ENCODE measurements at regions not wholly inside any gene's neighbourhood (a gene's known extent, or its start where the extent isn't known, plus 50 kb on each side); places are given as distances from the start of the nearest gene placed in this dataset.

GRCh38 chr2:183284606-183285005 lies 160.4 kb downstream of the NUP35 start:
- Histone ChIP-seq H3K9ac (ENCODE audit: low read length) (no peak overlapping the region), H3K36me3 (ENCODE audit: control insufficient read depth, insufficient read depth, low read length) (no peaks in the 10 kb centered on the region), H3K4me1 (ENCODE audit: control insufficient read depth, insufficient read depth, low read length) (peaks cover 5% of the 10 kb centered on the region), H3K4me3 (ENCODE audit: low read depth, low read length) (no peak overlapping the region), H3K27me3 (ENCODE audit: control insufficient read depth, insufficient read depth, low read length) (no peaks in the 10 kb centered on the region; the same call in 1 of the 2 replicates), H3K27ac (ENCODE audit: low read depth, low read length) (no peak overlapping the region), H3K9me3 (ENCODE audit: control insufficient read depth, insufficient read depth, low read depth, low read length) (no peaks in the 10 kb centered on the region)

DNA sequence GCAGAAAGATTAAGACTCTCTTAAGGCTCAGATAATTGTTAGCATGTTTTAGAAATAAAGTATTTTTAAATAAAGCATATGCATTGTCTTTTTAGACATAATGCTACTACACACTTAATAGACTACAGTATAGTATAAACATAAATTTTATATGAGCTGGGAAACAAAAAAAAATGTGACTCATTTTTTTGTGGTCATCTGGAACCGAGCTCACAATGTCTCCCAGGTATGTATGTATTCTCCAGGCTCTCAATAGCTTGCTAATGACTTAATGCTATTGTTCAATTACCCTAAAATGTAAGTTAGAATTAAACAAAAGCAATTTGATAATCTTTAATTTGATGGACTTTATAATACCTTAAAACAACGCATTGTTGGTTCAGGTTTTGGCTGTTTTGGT lies 167.2 kb downstream of the NUP35 start:
- no peak overlapping the region for H3K27ac ChIP-seq (ENCODE audit: low read depth, low read length)
- peaks cover 18% of the 10 kb centered on the region for H3K4me1 ChIP-seq (ENCODE audit: control insufficient read depth, insufficient read depth, low read length)
- H3K36me3 ChIP-seq (ENCODE audit: control insufficient read depth, insufficient read depth, low read length) = no peaks in the 10 kb centered on the region
- no peaks in the 10 kb centered on the region; the same call in 1 of the 2 replicates for H3K9me3 ChIP-seq (ENCODE audit: control insufficient read depth, insufficient read depth, low read depth, low read length)
- H3K9ac ChIP-seq (ENCODE audit: low read length) = no peak overlapping the region
- H3K27me3 ChIP-seq (ENCODE audit: control insufficient read depth, insufficient read depth, low read length) = no peaks in the 10 kb centered on the region
- no peak overlapping the region for H3K4me3 ChIP-seq (ENCODE audit: low read depth, low read length)

- Histone ChIP-seq H3K9ac (ENCODE audit: low read length) (no peak overlapping the region), H3K27ac (ENCODE audit: low read depth, low read length) (no peak overlapping the region), H3K36me3 (ENCODE audit: control insufficient read depth, insufficient read depth, low read length) (no peaks in the 10 kb centered on the region), H3K9me3 (ENCODE audit: control insufficient read depth, insufficient read depth, low read depth, low read length) (no peaks in the 10 kb centered on the region; the same call in 1 of the 2 replicates), H3K4me3 (ENCODE audit: low read depth, low read length) (no peak overlapping the region), H3K27me3 (ENCODE audit: control insufficient read depth, insufficient read depth, low read length) (no peaks in the 10 kb centered on the region), H3K4me1 (ENCODE audit: control insufficient read depth, insufficient read depth, low read length) (peaks cover 18% of the 10 kb centered on the region)
Measured at GRCh38 chr2:183292028-183292427, 167.8 kb downstream of the NUP35 start.

- Histone ChIP-seq H3K27ac (ENCODE audit: low read depth, low read length) (no peak overlapping the region), H3K27me3 (ENCODE audit: control insufficient read depth, insufficient read depth, low read length) (no peaks in the 10 kb centered on the region), H3K9me3 (ENCODE audit: control insufficient read depth, insufficient read depth, low read depth, low read length) (no peaks in the 10 kb centered on the region; the same call in 1 of the 2 replicates), H3K9ac (ENCODE audit: low read length) (no peak overlapping the region), H3K4me1 (ENCODE audit: control insufficient read depth, insufficient read depth, low read length) (no peaks in the 10 kb centered on the region), H3K4me3 (ENCODE audit: low read depth, low read length) (no peak overlapping the region), H3K36me3 (ENCODE audit: control insufficient read depth, insufficient read depth, low read length) (no peaks in the 10 kb centered on the region)
Measured at GRCh38 chr2:183339311-183339710, 215.1 kb downstream of the NUP35 start.

DNA sequence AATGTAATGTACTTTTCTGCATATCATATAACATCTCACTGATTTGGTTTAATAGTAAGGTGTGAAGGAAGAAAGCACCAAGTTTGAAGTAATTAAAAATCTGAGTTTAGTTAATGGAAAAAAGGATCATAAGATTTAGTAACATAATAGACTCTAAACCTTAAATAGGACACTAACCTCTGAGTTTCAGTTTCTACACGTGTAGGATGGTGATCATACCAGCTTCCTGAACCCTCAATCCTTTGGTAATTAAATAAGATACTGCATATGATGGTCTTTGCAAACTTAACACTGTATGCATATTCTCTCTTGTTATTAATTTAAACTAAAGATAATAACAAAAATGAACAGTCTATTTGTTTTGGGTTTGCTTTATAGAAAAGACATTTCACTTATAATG lies 216.8 kb downstream of the NUP35 start:
- H3K4me1 ChIP-seq (ENCODE audit: control insufficient read depth, insufficient read depth, low read length) = no peaks in the 10 kb centered on the region
- H3K9ac ChIP-seq (ENCODE audit: low read length) = no peak overlapping the region
- no peaks in the 10 kb centered on the region for H3K36me3 ChIP-seq (ENCODE audit: control insufficient read depth, insufficient read depth, low read length)
- no peak overlapping the region for H3K4me3 ChIP-seq (ENCODE audit: low read depth, low read length)
- no peaks in the 10 kb centered on the region; the same call in 1 of the 2 replicates for H3K9me3 ChIP-seq (ENCODE audit: control insufficient read depth, insufficient read depth, low read depth, low read length)
- no peak overlapping the region for H3K27ac ChIP-seq (ENCODE audit: low read depth, low read length)
- H3K27me3 ChIP-seq (ENCODE audit: control insufficient read depth, insufficient read depth, low read length) = no peaks in the 10 kb centered on the region

DNA sequence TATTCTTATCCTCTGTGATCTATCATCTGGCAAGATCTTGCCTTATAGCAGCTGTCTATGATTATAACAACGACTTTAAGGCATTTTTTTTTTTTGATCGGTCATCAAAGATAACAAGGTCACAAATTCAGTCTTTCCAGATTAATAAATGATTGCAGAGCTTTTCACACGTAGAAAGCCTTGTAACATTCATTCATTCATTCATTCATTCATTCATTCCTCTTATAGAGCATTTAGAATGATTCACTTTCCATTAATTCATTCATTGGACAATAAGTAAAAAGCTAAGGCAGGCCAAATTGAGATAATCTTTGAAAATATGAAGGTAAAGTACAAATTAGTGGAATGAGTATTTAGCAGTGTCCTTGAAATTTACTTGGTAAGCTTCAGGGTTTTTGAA lies 223.7 kb downstream of the NUP35 start:
- Histone ChIP-seq H3K9ac (ENCODE audit: low read length) (no peak overlapping the region), H3K9me3 (ENCODE audit: control insufficient read depth, insufficient read depth, low read depth, low read length) (no peaks in the 10 kb centered on the region), H3K36me3 (ENCODE audit: control insufficient read depth, insufficient read depth, low read length) (no peaks in the 10 kb centered on the region), H3K27me3 (ENCODE audit: control insufficient read depth, insufficient read depth, low read length) (no peaks in the 10 kb centered on the region), H3K4me1 (ENCODE audit: control insufficient read depth, insufficient read depth, low read length) (peaks cover 3% of the 10 kb centered on the region; the same call in 1 of the 2 replicates), H3K27ac (ENCODE audit: low read depth, low read length) (no peak overlapping the region), H3K4me3 (ENCODE audit: low read depth, low read length) (no peak overlapping the region)

GRCh38 chr2:183348492-183348891 lies 224.2 kb downstream of the NUP35 start:
- H3K9ac ChIP-seq (ENCODE audit: low read length) = no peak overlapping the region
- no peaks in the 10 kb centered on the region for H3K36me3 ChIP-seq (ENCODE audit: control insufficient read depth, insufficient read depth, low read length)
- H3K4me3 ChIP-seq (ENCODE audit: low read depth, low read length) = no peak overlapping the region
- peaks cover 3% of the 10 kb centered on the region; the same call in 1 of the 2 replicates for H3K4me1 ChIP-seq (ENCODE audit: control insufficient read depth, insufficient read depth, low read length)
- no peaks in the 10 kb centered on the region for H3K9me3 ChIP-seq (ENCODE audit: control insufficient read depth, insufficient read depth, low read depth, low read length)
- no peaks in the 10 kb centered on the region for H3K27me3 ChIP-seq (ENCODE audit: control insufficient read depth, insufficient read depth, low read length)
- no peak overlapping the region for H3K27ac ChIP-seq (ENCODE audit: low read depth, low read length)

- peaks cover 3% of the 10 kb centered on the region; the same call in 1 of the 2 replicates for H3K4me1 ChIP-seq (ENCODE audit: control insufficient read depth, insufficient read depth, low read length)
- no peaks in the 10 kb centered on the region for H3K36me3 ChIP-seq (ENCODE audit: control insufficient read depth, insufficient read depth, low read length)
- H3K9me3 ChIP-seq (ENCODE audit: control insufficient read depth, insufficient read depth, low read depth, low read length) = no peaks in the 10 kb centered on the region
- H3K27ac ChIP-seq (ENCODE audit: low read depth, low read length) = no peak overlapping the region
- no peaks in the 10 kb centered on the region for H3K27me3 ChIP-seq (ENCODE audit: control insufficient read depth, insufficient read depth, low read length)
- H3K4me3 ChIP-seq (ENCODE audit: low read depth, low read length) = no peak overlapping the region
- no peak overlapping the region for H3K9ac ChIP-seq (ENCODE audit: low read length)
Measured at GRCh38 chr2:183349091-183349490, 224.8 kb downstream of the NUP35 start.

- Histone ChIP-seq H3K27ac (ENCODE audit: low read depth, low read length) (no peak overlapping the region), H3K36me3 (ENCODE audit: control insufficient read depth, insufficient read depth, low read length) (no peaks in the 10 kb centered on the region), H3K27me3 (ENCODE audit: control insufficient read depth, insufficient read depth, low read length) (no peaks in the 10 kb centered on the region), H3K4me3 (ENCODE audit: low read depth, low read length) (no peak overlapping the region), H3K4me1 (ENCODE audit: control insufficient read depth, insufficient read depth, low read length) (no peaks in the 10 kb centered on the region), H3K9me3 (ENCODE audit: control insufficient read depth, insufficient read depth, low read depth, low read length) (no peaks in the 10 kb centered on the region), H3K9ac (ENCODE audit: low read length) (no peak overlapping the region)
Measured at GRCh38 chr2:183359867-183360266, 235.6 kb downstream of the NUP35 start.

GRCh38 chr2:183371545-183371944 lies 247.3 kb downstream of the NUP35 start:
- Histone ChIP-seq H3K4me1 (ENCODE audit: control insufficient read depth, insufficient read depth, low read length) (no peaks in the 10 kb centered on the region), H3K4me3 (ENCODE audit: low read depth, low read length) (no peak overlapping the region), H3K9ac (ENCODE audit: low read length) (no peak overlapping the region), H3K9me3 (ENCODE audit: control insufficient read depth, insufficient read depth, low read depth, low read length) (peaks cover 4% of the 10 kb centered on the region; the same call in 1 of the 2 replicates), H3K36me3 (ENCODE audit: control insufficient read depth, insufficient read depth, low read length) (no peaks in the 10 kb centered on the region), H3K27me3 (ENCODE audit: control insufficient read depth, insufficient read depth, low read length) (no peaks in the 10 kb centered on the region), H3K27ac (ENCODE audit: low read depth, low read length) (no peak overlapping the region)

- H3K27ac ChIP-seq (ENCODE audit: low read depth, low read length) = no peak overlapping the region
- no peak overlapping the region for H3K4me3 ChIP-seq (ENCODE audit: low read depth, low read length)
- H3K9ac ChIP-seq (ENCODE audit: low read length) = no peak overlapping the region
- no peaks in the 10 kb centered on the region for H3K36me3 ChIP-seq (ENCODE audit: control insufficient read depth, insufficient read depth, low read length)
- H3K9me3 ChIP-seq (ENCODE audit: control insufficient read depth, insufficient read depth, low read depth, low read length) = no peaks in the 10 kb centered on the region
- H3K4me1 ChIP-seq (ENCODE audit: control insufficient read depth, insufficient read depth, low read length) = no peaks in the 10 kb centered on the region
- H3K27me3 ChIP-seq (ENCODE audit: control insufficient read depth, insufficient read depth, low read length) = no peaks in the 10 kb centered on the region
Measured at GRCh38 chr2:183375821-183376220, 251.6 kb downstream of the NUP35 start.

DNA sequence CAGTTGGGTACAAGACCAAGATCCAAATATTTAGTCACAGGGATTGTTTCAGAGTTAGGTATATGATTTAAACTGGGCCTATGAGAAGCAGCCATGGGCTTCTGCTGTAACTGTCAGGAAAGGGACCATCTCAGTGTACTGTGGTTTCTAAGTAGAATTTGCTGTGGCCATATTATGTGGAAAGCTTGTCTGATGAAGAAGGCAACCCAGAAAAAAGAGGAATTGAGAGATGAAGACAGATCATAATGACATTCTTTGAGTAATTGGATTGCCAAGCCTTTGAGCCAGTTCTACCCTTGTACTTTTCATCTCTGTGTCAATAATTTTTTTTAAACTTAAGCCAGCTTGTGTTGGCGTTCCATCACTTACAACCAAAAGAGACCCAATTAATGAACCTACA lies 259.6 kb downstream of the NUP35 start:
- H3K9me3 ChIP-seq (ENCODE audit: control insufficient read depth, insufficient read depth, low read depth, low read length) = peaks cover 18% of the 10 kb centered on the region
- H3K27me3 ChIP-seq (ENCODE audit: control insufficient read depth, insufficient read depth, low read length) = no peaks in the 10 kb centered on the region
- H3K4me3 ChIP-seq (ENCODE audit: low read depth, low read length) = no peak overlapping the region
- no peak overlapping the region for H3K27ac ChIP-seq (ENCODE audit: low read depth, low read length)
- H3K36me3 ChIP-seq (ENCODE audit: control insufficient read depth, insufficient read depth, low read length) = no peaks in the 10 kb centered on the region
- no peaks in the 10 kb centered on the region for H3K4me1 ChIP-seq (ENCODE audit: control insufficient read depth, insufficient read depth, low read length)
- H3K9ac ChIP-seq (ENCODE audit: low read length) = no peak overlapping the region
